H1 (cell line): ENCODE measurements at regions not wholly inside any gene's neighbourhood (a gene's known extent, or its start where the extent isn't known, plus 50 kb on each side); places are given as distances from the start of the nearest gene placed in this dataset.

ENCODE experiments used
- CTCF ChIA-PET: fragments of 300-600 bp; sonication (Branson Sonifier 250); formaldehyde crosslinking; loops from one replicate; lab custom pipeline; 2021; ENCODE audit not compliant: partially characterized antibody; lab: Charles Lee
- POLR2A ChIA-PET: fragments of 300-600 bp; sonication (Branson Sonifier 250); formaldehyde crosslinking; loops from one replicate; lab custom pipeline; 2021; ENCODE audit warnings: inconsistent platforms; ENCODE audit not compliant: partially characterized antibody; lab: Charles Lee
- DNase-seq, 2 experiments: peaks; one replicate each; pipeline versions ENCODE4 v3.0.0 to v3.0.0-alpha.2; 2010 to 2022; ENCODE audit warnings: low spot score in 2 of 2, low read depth in 1 of 2, mixed read lengths in 1 of 2
- FAIRE-seq: peaks from 2 replicates; lab custom pipeline; 2011; peaks lifted over from hg19 to GRCh38; lab: Jason Lieb, UNC
- H2AFZ ChIP-seq: 2 replicates; pipeline ENCODE4 v1.8.1; 2012; ENCODE audit warnings: low read length, inconsistent platforms
- H2AK5ac ChIP-seq: 2 replicates; pipeline ENCODE4 v1.6.1; 2013; ENCODE audit warnings: low read depth, low read length
- H2BK120ac ChIP-seq: replicated peaks from 2 replicates; pipeline ENCODE3; 2013; ENCODE audit warnings: low read depth, low read length, inconsistent platforms
- H2BK12ac ChIP-seq: 2 replicates; pipeline ENCODE4 v1.6.1; 2013; ENCODE audit warnings: low read depth, low read length
- H2BK15ac ChIP-seq: 2 replicates; pipeline ENCODE4 v1.6.1; 2013; ENCODE audit warnings: low read length
- H2BK20ac ChIP-seq: 2 replicates; pipeline ENCODE4 v1.6.1; 2013; ENCODE audit warnings: low read length
- H2BK5ac ChIP-seq: 2 replicates; pipeline ENCODE4 v1.6.1; 2013; ENCODE audit warnings: low read depth, low read length
- H3K14ac ChIP-seq: 2 replicates; pipeline ENCODE4 v1.6.1; 2013; ENCODE audit warnings: inconsistent platforms; ENCODE audit not compliant: insufficient read length
- H3K18ac ChIP-seq: 2 replicates; pipeline ENCODE4 v1.6.1; 2013; ENCODE audit warnings: low read length; ENCODE audit errors: extremely low read depth
- H3K23ac ChIP-seq: 2 replicates; pipeline ENCODE4 v1.6.1; 2013; ENCODE audit warnings: inconsistent platforms; ENCODE audit not compliant: insufficient read length
- H3K23me2 ChIP-seq: 2 replicates; pipeline ENCODE4 v1.6.1; 2013; ENCODE audit warnings: low read depth, low read length
- H3K27ac ChIP-seq: 2 replicates; pipeline ENCODE4 v1.6.1; 2011; ENCODE audit warnings: low read depth, low read length, inconsistent platforms
- H3K27me3 ChIP-seq, 4 experiments: replicated peaks in 1 of 4; 1 replicate in 1 of 4; 2 replicates in 3 of 4; pipeline versions ENCODE4 v1.6.1 to v1.8.1; 2011 to 2013; ENCODE audit warnings: low read length in 3 of 4, mild to moderate bottlenecking in 3 of 4, inconsistent platforms in 2 of 4, mixed read lengths in 2 of 4, moderate library complexity in 1 of 4; ENCODE audit not compliant: control insufficient read depth in 3 of 4, insufficient read depth in 3 of 4; ENCODE audit errors: extremely low read depth in 1 of 4
- H3K36me3 ChIP-seq, 4 experiments: 2 replicates each; pipeline versions ENCODE4 v1.6.1 to v1.8.1; 2011 to 2013; ENCODE audit warnings: mild to moderate bottlenecking in 4 of 4, low read length in 3 of 4, moderate library complexity in 2 of 4, control low read depth in 1 of 4, inconsistent platforms in 1 of 4; ENCODE audit not compliant: insufficient read depth in 4 of 4, control insufficient read depth in 2 of 4
- H3K4ac ChIP-seq: replicated peaks from 2 replicates; pipeline ENCODE3; 2013; ENCODE audit warnings: low read length, low read depth, mixed read lengths, inconsistent platforms; ENCODE audit not compliant: insufficient read length
- H3K4me1 ChIP-seq, 4 experiments: replicated peaks in 1 of 4; 1 replicate in 1 of 4; 2 replicates in 3 of 4; pipeline versions ENCODE4 v1.6.1 to v1.8.1; 2011 to 2013; ENCODE audit warnings: low read length in 3 of 4, inconsistent platforms in 2 of 4, mixed read lengths in 1 of 4; ENCODE audit not compliant: insufficient read depth in 4 of 4, control insufficient read depth in 3 of 4
- H3K4me2 ChIP-seq, 2 experiments: 2 replicates each; pipeline versions ENCODE4 v1.6.1 to v1.8.1; 2011 to 2013; ENCODE audit warnings: low read depth in 2 of 2, low read length in 2 of 2, control low read depth in 1 of 2, inconsistent platforms in 1 of 2, mild to moderate bottlenecking in 1 of 2; ENCODE audit not compliant: insufficient read depth in 1 of 2
- H3K4me3 ChIP-seq, 4 experiments: fragments of 200-600, 300-600 bp in 1 of 4; sonication (generic), shearing (Covaris generic), sonication (Bioruptor Twin) in 1 of 4; 2 replicates each; pipeline versions ENCODE4 v1.5.1 to v1.8.1; 2011 to 2016; ENCODE audit warnings: low read length in 4 of 4, low read depth in 3 of 4, control low read depth in 2 of 4, inconsistent platforms in 2 of 4, mild to moderate bottlenecking in 2 of 4, mixed read lengths in 1 of 4, moderate library complexity in 1 of 4; ENCODE audit not compliant: insufficient read depth in 2 of 4; ENCODE audit errors: extremely low read depth in 1 of 4
- H3K56ac ChIP-seq: replicated peaks from 2 replicates; pipeline ENCODE3; 2013; ENCODE audit warnings: low read depth, mild to moderate bottlenecking, mixed read lengths, low read length, inconsistent platforms; ENCODE audit not compliant: insufficient read length
- H3K79me1 ChIP-seq: 2 replicates; pipeline ENCODE4 v1.6.1; 2013; ENCODE audit warnings: low read depth, low read length, control low read depth
- H3K79me2 ChIP-seq, 2 experiments: 2 replicates each; pipeline versions ENCODE4 v1.6.1 to v1.8.1; 2012 to 2013; ENCODE audit warnings: low read length in 2 of 2, mild to moderate bottlenecking in 2 of 2, inconsistent platforms in 1 of 2; ENCODE audit not compliant: insufficient read depth in 2 of 2, control insufficient read depth in 1 of 2
- H3K9ac ChIP-seq, 4 experiments: replicated peaks in 1 of 4; 1 replicate in 1 of 4; 2 replicates in 3 of 4; pipeline versions ENCODE4 v1.6.1 to v1.8.1; 2011 to 2013; ENCODE audit warnings: low read depth in 3 of 4, low read length in 3 of 4, control low read depth in 2 of 4, mild to moderate bottlenecking in 2 of 4, moderate library complexity in 2 of 4, inconsistent platforms in 1 of 4; ENCODE audit errors: extremely low read depth in 1 of 4
- H3K9me3 ChIP-seq, 2 experiments: 2 replicates each; pipeline versions ENCODE4 v1.6.1 to v1.8.1; 2012 to 2013; ENCODE audit warnings: mild to moderate bottlenecking in 2 of 2, moderate library complexity in 2 of 2, control low read depth in 1 of 2, inconsistent platforms in 1 of 2, low read depth in 1 of 2, low read length in 1 of 2, mixed read lengths in 1 of 2; ENCODE audit not compliant: insufficient read depth in 2 of 2
- H4K20me1 ChIP-seq, 2 experiments: replicated peaks in 1 of 2; 2 replicates each; pipeline versions ENCODE3 to v1.8.1; 2011 to 2013; ENCODE audit warnings: inconsistent platforms in 2 of 2, low read length in 2 of 2, mild to moderate bottlenecking in 1 of 2; ENCODE audit not compliant: insufficient read depth in 2 of 2, control insufficient read depth in 1 of 2
- H4K5ac ChIP-seq: 2 replicates; pipeline ENCODE4 v1.6.1; 2013; ENCODE audit warnings: low read length, low read depth, mixed read lengths, inconsistent platforms; ENCODE audit not compliant: insufficient read length
- H4K8ac ChIP-seq: 2 replicates; pipeline ENCODE4 v1.8.0; 2013; ENCODE audit warnings: mild to moderate bottlenecking, moderate library complexity, low read length, inconsistent platforms; ENCODE audit not compliant: insufficient read depth; ENCODE audit errors: extremely low read depth
- H4K91ac ChIP-seq: replicated peaks from 2 replicates; pipeline ENCODE3; 2013; ENCODE audit warnings: low read length, mixed read lengths, inconsistent platforms; ENCODE audit not compliant: insufficient read length
- CHD1 ChIP-seq: IDR thresholded peaks from 2 replicates; pipeline ENCODE4 v1.6.1; 2012; ENCODE audit warnings: low read depth, low read length, improper control_type of control experiment
- EGR1 ChIP-seq: IDR thresholded peaks from 2 replicates; pipeline ENCODE4 v1.6.1; 2011; ENCODE audit warnings: low read depth, low read length, borderline replicate concordance
- FOSL1 ChIP-seq: IDR thresholded peaks from 2 replicates; pipeline ENCODE4 v1.6.1; 2011; ENCODE audit warnings: mild to moderate bottlenecking, low read depth, low read length, moderate library complexity; ENCODE audit not compliant: insufficient read depth
- SUZ12 ChIP-seq: fragments of 200-600 bp; sonication (generic); IDR thresholded peaks from 2 replicates; pipeline ENCODE4 v1.6.1; 2012; ENCODE audit warnings: mild to moderate bottlenecking, inconsistent platforms, low read length, moderate library complexity, mixed read lengths
- WGBS, 2 experiments: shearing (Covaris generic) in 1 of 2; methylation state at CpG; one replicate each; pipeline versions ENCODE4 v1.1.6 to v1.1.7; 2013 to 2015; ENCODE audit warnings: low lambda C conversion rate in 2 of 2, mixed read lengths in 2 of 2, inconsistent platforms in 1 of 2, low coverage in 1 of 2, missing lambda C conversion rate in 1 of 2; ENCODE audit not compliant: insufficient replicate concordance in 2 of 2, insufficient coverage in 1 of 2, insufficient read length in 1 of 2; ENCODE audit errors: extremely low coverage in 1 of 2, missing lambda C conversion rate in 1 of 2; 5-methylcytosine and 5-hydroxymethylcytosine counted together

- H2AK5ac ChIP-seq: no peak overlapping the region
- H3K9ac ChIP-seq: no peak overlapping the region
- no peaks in the 10 kb centered on the region for H3K23me2 ChIP-seq
- H3K4me2 ChIP-seq: no peak overlapping the region
- H3K4me3 ChIP-seq: no peak overlapping the region
- no peaks in the 10 kb centered on the region for H3K79me2 ChIP-seq
- FAIRE-seq (no peak), DNase-seq (no peak)
- no peaks in the 10 kb centered on the region for H3K79me1 ChIP-seq
- ChIA-PET CTCF (interaction anchor here (1.9 kb wide), 1 partner anchor 15 kb away, joined by 4 read pairs; no protein-coding TSS in a partner anchor), POLR2A (no interaction called here)
- H3K56ac ChIP-seq: no peak overlapping the region
- WGBS, 2 experiments: 91% methylated on average over 5 of the region's 5 CpGs; no CpG with 5 or more reads in 1 of the 2 experiments
- no peak overlapping the region for H3K4ac ChIP-seq
- H3K27ac ChIP-seq: no peak overlapping the region
- H3K14ac ChIP-seq: no peak overlapping the region
- H2BK20ac ChIP-seq: no peak overlapping the region
- H3K36me3 ChIP-seq: no peaks in the 10 kb centered on the region
- no peak overlapping the region for H4K8ac ChIP-seq
- no peak overlapping the region for H4K5ac ChIP-seq
- H2AFZ ChIP-seq: no peak overlapping the region
- H2BK120ac ChIP-seq: no peak overlapping the region
- no peaks in the 10 kb centered on the region for H3K9me3 ChIP-seq
- no peaks in the 10 kb centered on the region for H3K4me1 ChIP-seq
- H3K27me3 ChIP-seq: no peaks in the 10 kb centered on the region
- H3K23ac ChIP-seq: no peak overlapping the region
- H2BK12ac ChIP-seq: no peak overlapping the region
- H2BK15ac ChIP-seq: no peak overlapping the region
- H4K91ac ChIP-seq: no peak overlapping the region
- H2BK5ac ChIP-seq: no peak overlapping the region
- H3K18ac ChIP-seq: no peak overlapping the region
- TF ChIP-seq EGR1 (no peak), CHD1 (no peak), SUZ12 (no peak), FOSL1 (no peak)
- H4K20me1 ChIP-seq: no peaks in the 10 kb centered on the region
Measured at GRCh38 chr10:4189281-4189680, 404.3 kb upstream of the KLF6 start.
